ENCODE measurements at regions not wholly inside any gene's neighbourhood (a gene's known extent, or its start where the extent isn't known, plus 50 kb on each side); places are given as distances from the start of the nearest gene placed in this dataset.

GRCh38 chr2:217386041-217386440 is 526.2 kb upstream of the TNP1 start:
- in situ Hi-C loops (cut with MboI; ENCODE audit: low pct_unique_long_range_greater_than_20kb, low sequenced_read_pairs), result no loop called here
- no peak for DNase-seq

- in situ Hi-C loops (cut with MboI; ENCODE audit: low pct_unique_long_range_greater_than_20kb, low sequenced_read_pairs), result no loop called here
- no peak for DNase-seq
Measured at GRCh38 chr2:217383620-217384019, 523.8 kb upstream of the TNP1 start.

GRCh38 chr2:217382794-217383193 is 522.9 kb upstream of the TNP1 start:
- in situ Hi-C loops (cut with MboI; ENCODE audit: low pct_unique_long_range_greater_than_20kb, low sequenced_read_pairs), result no loop called here
- DNase-seq, result no peak

- no peak for DNase-seq
- in situ Hi-C loops (cut with MboI; ENCODE audit: low pct_unique_long_range_greater_than_20kb, low sequenced_read_pairs), result no loop called here
Measured at GRCh38 chr2:217379807-217380206, 519.9 kb upstream of the TNP1 start.

GRCh38 chr2:217372794-217373193 is 512.9 kb upstream of the TNP1 start:
- DNase-seq, result no peak
- in situ Hi-C loops (cut with MboI; ENCODE audit: low pct_unique_long_range_greater_than_20kb, low sequenced_read_pairs), result no loop called here

- in situ Hi-C loops (cut with MboI; ENCODE audit: low pct_unique_long_range_greater_than_20kb, low sequenced_read_pairs), result no loop called here
Measured at GRCh38 chr2:217371781-217372213, 511.9 kb upstream of the TNP1 start.

GRCh38 chr2:217370391-217370790 is 510.5 kb upstream of the TNP1 start:
- no peak for DNase-seq
- in situ Hi-C loops (cut with MboI; ENCODE audit: low pct_unique_long_range_greater_than_20kb, low sequenced_read_pairs), result no loop called here

More at GRCh38 chr2:217371781-217372213, 511.9 kb upstream of the TNP1 start:
- DNase-seq, result no peak

- in situ Hi-C loops (cut with MboI; ENCODE audit: low pct_unique_long_range_greater_than_20kb, low sequenced_read_pairs), result no loop called here
- no peak for DNase-seq
Measured at GRCh38 chr2:217367464-217367863, 507.6 kb upstream of the TNP1 start.

GRCh38 chr2:217366966-217367365 is 507.1 kb upstream of the TNP1 start:
- in situ Hi-C loops (cut with MboI; ENCODE audit: low pct_unique_long_range_greater_than_20kb, low sequenced_read_pairs), result no loop called here
- no peak for DNase-seq

GRCh38 chr2:217366266-217366895 is 506.5 kb upstream of the TNP1 start:
- DNase-seq, result no peak
- in situ Hi-C loops (cut with MboI; ENCODE audit: low pct_unique_long_range_greater_than_20kb, low sequenced_read_pairs), result no loop called here

GRCh38 chr2:217365656-217366055 is 505.8 kb upstream of the TNP1 start:
- in situ Hi-C loops (cut with MboI; ENCODE audit: low pct_unique_long_range_greater_than_20kb, low sequenced_read_pairs), result no loop called here

GRCh38 chr2:217364224-217364623 is 504.4 kb upstream of the TNP1 start:
- in situ Hi-C loops (cut with MboI; ENCODE audit: low pct_unique_long_range_greater_than_20kb, low sequenced_read_pairs), result no loop called here
- no peak for DNase-seq

More at GRCh38 chr2:217365656-217366055, 505.8 kb upstream of the TNP1 start:
- no peak for DNase-seq

GRCh38 chr2:217363470-217363869 is 503.6 kb upstream of the TNP1 start:
- peak; percentile 67 for DNase-seq
- in situ Hi-C loops (cut with MboI; ENCODE audit: low pct_unique_long_range_greater_than_20kb, low sequenced_read_pairs), result no loop called here

- no peak for DNase-seq
- in situ Hi-C loops (cut with MboI; ENCODE audit: low pct_unique_long_range_greater_than_20kb, low sequenced_read_pairs), result no loop called here
Measured at GRCh38 chr2:217362710-217363109, 502.8 kb upstream of the TNP1 start.

GRCh38 chr2:217362286-217362685 is 502.4 kb upstream of the TNP1 start:
- in situ Hi-C loops (cut with MboI; ENCODE audit: low pct_unique_long_range_greater_than_20kb, low sequenced_read_pairs), result no loop called here
- no peak for DNase-seq

GRCh38 chr2:217361483-217361880 is 501.6 kb upstream of the TNP1 start:
- DNase-seq, result no peak
- in situ Hi-C loops (cut with MboI; ENCODE audit: low pct_unique_long_range_greater_than_20kb, low sequenced_read_pairs), result no loop called here

GRCh38 chr2:217360781-217361482 is 501.1 kb upstream of the TNP1 start:
- in situ Hi-C loops (cut with MboI; ENCODE audit: low pct_unique_long_range_greater_than_20kb, low sequenced_read_pairs), result no loop called here
- DNase-seq, result peak; percentile 35

- in situ Hi-C loops (cut with MboI; ENCODE audit: low pct_unique_long_range_greater_than_20kb, low sequenced_read_pairs), result no loop called here
- no peak for DNase-seq
Measured at GRCh38 chr2:217360111-217360510, 500.2 kb upstream of the TNP1 start.

- in situ Hi-C loops (cut with MboI; ENCODE audit: low pct_unique_long_range_greater_than_20kb, low sequenced_read_pairs), result no loop called here
- no peak for DNase-seq
Measured at GRCh38 chr2:217357886-217358620, 498.2 kb upstream of the TNP1 start.

GRCh38 chr2:217356781-217357180 is 496.9 kb upstream of the TNP1 start:
- in situ Hi-C loops (cut with MboI; ENCODE audit: low pct_unique_long_range_greater_than_20kb, low sequenced_read_pairs), result no loop called here
- no peak for DNase-seq

All from KBM-7 (cell line).